ENCODE measurements at regions not wholly inside any gene's neighbourhood (a gene's known extent, or its start where the extent isn't known, plus 50 kb on each side); places are given as distances from the start of the nearest gene placed in this dataset.
A peak's percentile ranks its signal among the peaks of the same experiment; 100 is the strongest.

GRCh38 chr2:48873666-48874065 is 118.1 kb upstream of the LHCGR start:
- TF ChIP-seq POLR2AphosphoS5 (IDR thresholded peaks at IDR 0.05): no peak
- no peak for TF ChIP-seq POLR2A (IDR thresholded peaks at IDR 0.05)
- no peak for TF ChIP-seq EP300 (IDR thresholded peaks at IDR 0.05)
- TF ChIP-seq, protein P1, sequence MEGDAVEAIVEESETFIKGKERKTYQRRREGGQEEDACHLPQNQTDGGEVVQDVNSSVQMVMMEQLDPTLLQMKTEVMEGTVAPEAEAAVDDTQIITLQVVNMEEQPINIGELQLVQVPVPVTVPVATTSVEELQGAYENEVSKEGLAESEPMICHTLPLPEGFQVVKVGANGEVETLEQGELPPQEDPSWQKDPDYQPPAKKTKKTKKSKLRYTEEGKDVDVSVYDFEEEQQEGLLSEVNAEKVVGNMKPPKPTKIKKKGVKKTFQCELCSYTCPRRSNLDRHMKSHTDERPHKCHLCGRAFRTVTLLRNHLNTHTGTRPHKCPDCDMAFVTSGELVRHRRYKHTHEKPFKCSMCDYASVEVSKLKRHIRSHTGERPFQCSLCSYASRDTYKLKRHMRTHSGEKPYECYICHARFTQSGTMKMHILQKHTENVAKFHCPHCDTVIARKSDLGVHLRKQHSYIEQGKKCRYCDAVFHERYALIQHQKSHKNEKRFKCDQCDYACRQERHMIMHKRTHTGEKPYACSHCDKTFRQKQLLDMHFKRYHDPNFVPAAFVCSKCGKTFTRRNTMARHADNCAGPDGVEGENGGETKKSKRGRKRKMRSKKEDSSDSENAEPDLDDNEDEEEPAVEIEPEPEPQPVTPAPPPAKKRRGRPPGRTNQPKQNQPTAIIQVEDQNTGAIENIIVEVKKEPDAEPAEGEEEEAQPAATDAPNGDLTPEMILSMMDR (IDR thresholded peaks at IDR 0.05): no peak
- Histone ChIP-seq H3K9me3 (no peaks in the 10 kb centered on the region), H3K4me1 (no peaks in the 10 kb centered on the region), H3K4me3 (no peak overlapping the region), H3K27me3 (no peaks in the 10 kb centered on the region), H3K36me3 (no peaks in the 10 kb centered on the region), H3K27ac (no peak overlapping the region)
- WGBS, 2 donors: 87 to 92% methylated on average over 1 of the region's 1 CpG
- ATAC-seq (ENCODE audit: low FRiP score in 2 of 2): no peak
- DNase-seq: no peak

DNA sequence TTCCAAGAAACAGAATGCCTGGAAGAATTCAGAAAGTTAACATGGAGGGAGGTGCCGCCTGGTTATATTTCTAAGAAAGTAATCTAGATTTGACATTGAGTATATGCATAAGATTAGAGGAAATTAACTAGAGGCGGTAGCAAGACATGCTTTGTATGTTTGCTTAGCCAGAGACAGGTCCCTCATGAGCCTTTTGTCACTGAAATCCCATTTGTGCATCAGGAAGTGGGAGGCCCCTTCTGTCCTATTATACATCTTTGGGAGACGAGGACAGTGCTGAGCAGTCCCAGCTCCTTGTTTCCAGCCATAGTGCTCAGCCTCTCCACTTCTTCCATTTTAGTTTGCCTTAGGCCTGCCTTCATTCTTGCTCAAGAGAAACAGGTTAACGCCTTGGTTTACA is 115.4 kb upstream of the LHCGR start:
- TF ChIP-seq EP300 (IDR thresholded peaks at IDR 0.05): no peak
- TF ChIP-seq, protein P1 (IDR thresholded peaks at IDR 0.05): no peak
- TF ChIP-seq POLR2A (IDR thresholded peaks at IDR 0.05): no peak
- TF ChIP-seq POLR2AphosphoS5 (IDR thresholded peaks at IDR 0.05): no peak
- Histone ChIP-seq H3K9me3 (no peaks in the 10 kb centered on the region), H3K4me3 (no peak overlapping the region), H3K27me3 (no peaks in the 10 kb centered on the region), H3K4me1 (peaks cover 0 to 4% (median 0%) of the 10 kb centered on the region in 4 donors), H3K27ac (no peak overlapping the region), H3K36me3 (no peaks in the 10 kb centered on the region)
- no peak for DNase-seq
- WGBS, 2 donors: 69 to 74% methylated on average over 4 of the region's 4 CpGs
- no peak for ATAC-seq (ENCODE audit: low FRiP score in 2 of 2)

- no peak overlapping the region for H3K4me3 ChIP-seq
- ATAC-seq (ENCODE audit: low FRiP score in 2 of 2): no peak
- 62 to 63% methylated on average over 2 of the region's 2 CpGs for WGBS, 2 donors
- H3K27ac ChIP-seq: no peak overlapping the region
- H3K36me3 ChIP-seq: no peaks in the 10 kb centered on the region
- no peak for DNase-seq
- peaks cover 0 to 5% (median under 1%) of the 10 kb centered on the region in 4 donors for H3K4me1 ChIP-seq
- H3K27me3 ChIP-seq: no peaks in the 10 kb centered on the region
- H3K9me3 ChIP-seq: no peaks in the 10 kb centered on the region
- TF ChIP-seq EP300 (IDR thresholded peaks at IDR 0.05): no peak
- no peak for TF ChIP-seq POLR2AphosphoS5 (IDR thresholded peaks at IDR 0.05)
- no peak for TF ChIP-seq POLR2A (IDR thresholded peaks at IDR 0.05)
- TF ChIP-seq, protein P1 (IDR thresholded peaks at IDR 0.05): no peak
Observed at GRCh38 chr2:48870503-48870902, 115.0 kb upstream of the LHCGR start.

DNA sequence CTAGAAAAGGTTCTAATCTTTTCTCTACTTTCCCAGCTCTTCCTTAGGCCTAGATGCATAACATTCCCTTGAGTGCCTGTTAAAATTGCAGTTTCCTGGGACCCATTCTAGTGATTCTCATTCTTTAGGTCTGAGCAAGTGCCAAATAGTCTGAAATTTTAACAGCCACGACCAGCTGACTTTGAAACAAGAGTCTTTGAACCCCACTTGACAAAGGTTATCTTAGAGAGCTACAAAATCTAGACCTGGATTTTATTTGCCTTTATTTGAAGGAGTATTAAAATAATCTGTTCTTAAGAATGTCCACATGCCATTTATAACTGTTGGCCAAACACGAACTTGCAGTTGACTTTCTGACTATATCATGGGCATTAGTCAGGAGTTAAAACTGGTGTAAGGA is 110.2 kb upstream of the LHCGR start:
- H3K27ac ChIP-seq: no peak overlapping the region
- TF ChIP-seq, protein P1 (IDR thresholded peaks at IDR 0.05): no peak
- no peak for TF ChIP-seq POLR2AphosphoS5 (IDR thresholded peaks at IDR 0.05)
- no peak for TF ChIP-seq POLR2A (IDR thresholded peaks at IDR 0.05)
- no peak for TF ChIP-seq EP300 (IDR thresholded peaks at IDR 0.05)
- H3K9me3 ChIP-seq: no peaks in the 10 kb centered on the region
- H3K4me3 ChIP-seq: no peak overlapping the region
- WGBS, 2 donors: 44 to 52% methylated on average over 2 of the region's 2 CpGs
- no peaks in the 10 kb centered on the region for H3K36me3 ChIP-seq
- DNase-seq: no peak
- H3K4me1 ChIP-seq: peaks cover 0 to 11% (median 3%) of the 10 kb centered on the region in 4 donors
- peak in 1 of 2 donors; percentile 53 for ATAC-seq (ENCODE audit: low FRiP score in 2 of 2)
- no peaks in the 10 kb centered on the region for H3K27me3 ChIP-seq

GRCh38 chr2:48860380-48860779 is 104.9 kb upstream of the LHCGR start:
- H3K4me3 ChIP-seq: no peak overlapping the region
- DNase-seq (no peak), ATAC-seq (ENCODE audit: low FRiP score in 2 of 2) (no peak)
- TF ChIP-seq POLR2A (IDR thresholded peaks at IDR 0.05) (no peak), EP300 (IDR thresholded peaks at IDR 0.05) (no peak), POLR2AphosphoS5 (IDR thresholded peaks at IDR 0.05) (no peak)
- TF ChIP-seq, protein P1 (IDR thresholded peaks at IDR 0.05): no peak
- H3K27ac ChIP-seq: no peak overlapping the region
- no peaks in the 10 kb centered on the region for H3K9me3 ChIP-seq
- peaks cover 0 to 14% (median 4%) of the 10 kb centered on the region in 4 donors for H3K4me1 ChIP-seq
- WGBS, 2 donors: 75% methylated on average over 2 of the region's 2 CpGs
- no peaks in the 10 kb centered on the region for H3K27me3 ChIP-seq
- H3K36me3 ChIP-seq: no peaks in the 10 kb centered on the region
